Fibroblast of lung (primary cell): ENCODE measurements at regions not wholly inside any gene's neighbourhood (a gene's known extent, or its start where the extent isn't known, plus 50 kb on each side); places are given as distances from the start of the nearest gene placed in this dataset.

Source experiments
- DNase-seq, 2 donors: peaks; one replicate each; pipeline versions ENCODE4 v3.0.0 to v3.0.0-alpha.2; 2010; ENCODE audit warnings: low read depth in 2 of 2
- H2AFZ ChIP-seq: 2 replicates; pipeline ENCODE4 v1.5.1; 2012; ENCODE audit warnings: low read length, control low read depth, inconsistent platforms
- H3K27ac ChIP-seq: 2 replicates; pipeline ENCODE4 v1.5.1; 2011; ENCODE audit warnings: low read length, control low read depth; ENCODE audit not compliant: insufficient read depth
- H3K27me3 ChIP-seq: 2 replicates; pipeline ENCODE4 v1.5.1; 2011; ENCODE audit warnings: mild to moderate bottlenecking, low read length; ENCODE audit not compliant: control insufficient read depth, insufficient read depth
- H3K36me3 ChIP-seq: 2 replicates; pipeline ENCODE4 v1.5.1; 2011; ENCODE audit warnings: low read length; ENCODE audit not compliant: control insufficient read depth, insufficient read depth
- H3K4me1 ChIP-seq: 2 replicates; pipeline ENCODE4 v1.5.1; 2011; ENCODE audit warnings: low read length; ENCODE audit not compliant: control insufficient read depth, insufficient read depth; ENCODE audit errors: extremely low read depth
- H3K4me2 ChIP-seq: 2 replicates; pipeline ENCODE4 v1.5.1; 2011; ENCODE audit warnings: low read length, control low read depth; ENCODE audit not compliant: insufficient read depth; ENCODE audit errors: extremely low read depth
- H3K4me3 ChIP-seq, 4 experiments: fragments of 200-600 bp in 1 of 4; sonication (generic) in 1 of 4; replicated peaks in 1 of 4; 2 replicates each; pipeline ENCODE4 v1.5.1; 2011 to 2016; ENCODE audit warnings: low read length in 4 of 4, low read depth in 3 of 4, mild to moderate bottlenecking in 3 of 4, control low read depth in 2 of 4, inconsistent platforms in 1 of 4, mixed read lengths in 1 of 4; ENCODE audit not compliant: insufficient read depth in 1 of 4; ENCODE audit errors: control extremely low read depth in 1 of 4
- H3K79me2 ChIP-seq: 2 replicates; pipeline ENCODE4 v1.5.1; 2012; ENCODE audit warnings: mild to moderate bottlenecking, low read length, inconsistent platforms; ENCODE audit not compliant: control insufficient read depth, insufficient read depth
- H3K9ac ChIP-seq: 2 replicates; pipeline ENCODE4 v1.5.1; 2011; ENCODE audit warnings: mild to moderate bottlenecking, low read length, control low read depth; ENCODE audit not compliant: insufficient read depth
- H3K9me3 ChIP-seq: 2 replicates; pipeline ENCODE4 v1.5.1; 2012; ENCODE audit warnings: low read depth, low read length; ENCODE audit not compliant: control insufficient read depth, insufficient read depth
- H4K20me1 ChIP-seq: 2 replicates; pipeline ENCODE4 v1.5.1; 2011; ENCODE audit warnings: low read length; ENCODE audit not compliant: control insufficient read depth, insufficient read depth; ENCODE audit errors: extremely low read depth
- CTCF ChIP-seq, 2 donors: IDR thresholded peaks in 1 of 2; conservative IDR thresholded peaks in 1 of 2; 1 replicate in 1 of 2; 2 replicates in 1 of 2; pipeline ENCODE4 v1.5.1; 2011 to 2012; ENCODE audit warnings: low read length in 2 of 2, control low read depth in 1 of 2, inconsistent platforms in 1 of 2, low read depth in 1 of 2, mild to moderate bottlenecking in 1 of 2
- EZH2 ChIP-seq: IDR thresholded peaks from 2 replicates; pipeline ENCODE4 v1.5.1; 2012; ENCODE audit warnings: low read length, control low read depth, mild to moderate bottlenecking; ENCODE audit errors: missing control alignments

- Histone ChIP-seq H3K9ac (no peak overlapping the region), H3K9me3 (no peaks in the 10 kb centered on the region), H3K36me3 (no peaks in the 10 kb centered on the region), H3K4me2 (no peak overlapping the region), H3K4me3 (no peak overlapping the region), H3K79me2 (no peaks in the 10 kb centered on the region), H3K4me1 (no peaks in the 10 kb centered on the region), H2AFZ (no peak overlapping the region), H3K27ac (no peak overlapping the region), H4K20me1 (no peaks in the 10 kb centered on the region), H3K27me3 (no peaks in the 10 kb centered on the region)
- DNase-seq: no peak
- TF ChIP-seq EZH2: no peak
- TF ChIP-seq CTCF (conservative IDR thresholded peaks at IDR 0.05 in 1 of 2, IDR thresholded peaks at IDR 0.05 in 1 of 2; ENCODE audit: low read depth in 1 of 2, low read length in 2 of 2): no peak
Observed at GRCh38 chr2:57864926-57865325, 181.7 kb upstream of the VRK2 start.

- no peak for TF ChIP-seq CTCF (conservative IDR thresholded peaks at IDR 0.05 in 1 of 2, IDR thresholded peaks at IDR 0.05 in 1 of 2; ENCODE audit: low read depth in 1 of 2, low read length in 2 of 2)
- TF ChIP-seq EZH2: no peak
- no peak overlapping the region for H3K4me2 ChIP-seq
- no peaks in the 10 kb centered on the region for H3K27me3 ChIP-seq
- no peaks in the 10 kb centered on the region for H4K20me1 ChIP-seq
- no peak overlapping the region for H3K4me3 ChIP-seq
- DNase-seq: no peak
- no peak overlapping the region for H3K9ac ChIP-seq
- no peak overlapping the region for H3K27ac ChIP-seq
- H3K79me2 ChIP-seq: no peaks in the 10 kb centered on the region
- H3K36me3 ChIP-seq: no peaks in the 10 kb centered on the region
- no peaks in the 10 kb centered on the region for H3K9me3 ChIP-seq
- no peak overlapping the region for H2AFZ ChIP-seq
- H3K4me1 ChIP-seq: no peaks in the 10 kb centered on the region
Observed at GRCh38 chr2:57867730-57868129, 178.9 kb upstream of the VRK2 start.

GRCh38 chr2:57868619-57869139 is 177.9 kb upstream of the VRK2 start:
- Histone ChIP-seq H3K36me3 (no peaks in the 10 kb centered on the region), H3K79me2 (no peaks in the 10 kb centered on the region), H3K9ac (no peak overlapping the region), H3K27ac (no peak overlapping the region), H3K4me1 (no peaks in the 10 kb centered on the region), H3K4me2 (no peak overlapping the region), H2AFZ (no peak overlapping the region), H3K27me3 (no peaks in the 10 kb centered on the region), H3K9me3 (no peaks in the 10 kb centered on the region), H3K4me3 (no peak overlapping the region), H4K20me1 (no peaks in the 10 kb centered on the region)
- TF ChIP-seq CTCF (conservative IDR thresholded peaks at IDR 0.05 in 1 of 2, IDR thresholded peaks at IDR 0.05 in 1 of 2; ENCODE audit: low read depth in 1 of 2, low read length in 2 of 2) (no peak), EZH2 (no peak)
- no peak for DNase-seq
